ENCODE measurements at regions not wholly inside any gene's neighbourhood (a gene's known extent, or its start where the extent isn't known, plus 50 kb on each side); places are given as distances from the start of the nearest gene placed in this dataset.

DNA sequence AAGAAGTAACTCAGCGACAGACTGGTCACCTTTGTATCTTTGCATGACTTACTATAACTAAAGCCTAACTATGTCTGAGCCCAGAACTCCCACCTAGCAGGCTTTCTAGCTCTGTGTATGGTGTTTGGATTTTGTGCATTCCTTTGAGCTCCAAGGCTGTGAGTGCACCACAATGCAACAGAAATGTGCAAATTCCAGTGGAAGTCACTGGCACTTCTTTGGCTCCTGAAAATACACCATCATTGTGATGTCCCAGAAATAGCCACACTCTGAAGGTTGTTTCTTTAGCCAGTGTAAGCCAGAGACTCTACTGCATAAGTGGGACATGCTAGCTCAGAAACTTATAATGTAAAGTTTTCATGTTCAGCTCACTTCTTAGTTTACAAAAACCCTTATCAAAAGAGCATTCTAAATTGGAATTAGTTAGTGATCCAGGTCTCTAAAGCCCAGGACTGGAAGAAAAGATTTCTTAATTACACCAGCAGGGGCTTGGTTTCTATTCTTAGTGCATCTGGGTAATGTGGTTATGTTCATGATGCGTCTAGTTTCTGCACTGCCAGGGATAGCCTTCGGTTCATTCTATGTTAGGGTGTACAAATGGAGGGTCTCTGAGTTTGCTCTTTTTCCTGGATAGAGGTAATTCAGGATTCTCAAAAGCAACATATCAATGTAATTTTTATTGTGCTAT lies 1239.5 kb upstream of the ZEB2 start:
- no peaks in the 10 kb centered on the region for H4K20me1 ChIP-seq (ENCODE audit: control insufficient read depth, insufficient read depth, low read length, poor library complexity, severe bottlenecking)
- no peak for TF ChIP-seq CTCF (IDR thresholded peaks at IDR 0.05)
- TF ChIP-seq EZH2 (IDR thresholded peaks at IDR 0.05; ENCODE audit: borderline replicate concordance, insufficient read depth, low read depth, low read length, poor library complexity, severe bottlenecking): no peak
- intact Hi-C loops (cut with micrococcal nuclease): no loop called here
- Mint-ChIP-seq H3K4me3 (no peak overlapping the region), H3K9me3 (ENCODE audit: insufficient read depth) (no peaks in the 10 kb centered on the region), H3K27ac (no peak overlapping the region), H3K27me3 (no peaks in the 10 kb centered on the region), H3K4me1 (no peaks in the 10 kb centered on the region)
- H3K4me1 ChIP-seq (ENCODE audit: control insufficient read depth in 2 of 2, insufficient read depth in 2 of 2, low read length in 2 of 2): no peaks in the 10 kb centered on the region
- H3K9me3 ChIP-seq (ENCODE audit: control extremely low read depth in 1 of 3, control insufficient read depth in 2 of 3, insufficient read depth in 1 of 3, low read length in 2 of 3): no peaks in the 10 kb centered on the region
- DNase-seq (no peak), ATAC-seq (ENCODE audit: low read depth) (no peak)
- H3K36me3 ChIP-seq (replicated peaks in 1 of 2; ENCODE audit: control extremely low read depth in 1 of 2, control insufficient read depth in 1 of 2, extremely low read depth in 1 of 2, insufficient read depth in 2 of 2, low read length in 1 of 2): no peaks in the 10 kb centered on the region
- POLR2A ChIA-PET: no interaction called here
- no peak overlapping the region for H3K9ac ChIP-seq (ENCODE audit: low read length)
- no peak overlapping the region for H2AFZ ChIP-seq (ENCODE audit: insufficient read depth, low read depth, low read length, poor library complexity, severe bottlenecking)
- no peak overlapping the region for H3K4me2 ChIP-seq (replicated peaks; ENCODE audit: low read depth, low read length, poor library complexity, severe bottlenecking)
- no peaks in the 10 kb centered on the region for H3K79me2 ChIP-seq (ENCODE audit: control insufficient read depth, insufficient read depth, low read length)
- no CpG with 5 or more reads among the region's 3 CpGs for WGBS (ENCODE audit: insufficient coverage)
- CTCF ChIA-PET: no interaction called here
- no peak overlapping the region for H3K27ac ChIP-seq (ENCODE audit: low read length in 2 of 2)
- H3K4me3 ChIP-seq (ENCODE audit: control extremely low read depth in 1 of 5, extremely low read depth in 1 of 5, insufficient read depth in 1 of 5, low read depth in 2 of 5, low read length in 4 of 5): no peak overlapping the region
- H3K27me3 ChIP-seq (replicated peaks in 1 of 4; ENCODE audit: control extremely low read depth in 1 of 4, control insufficient read depth in 3 of 4, insufficient read depth in 4 of 4, low read length in 3 of 4): no peaks in the 10 kb centered on the region

DNA sequence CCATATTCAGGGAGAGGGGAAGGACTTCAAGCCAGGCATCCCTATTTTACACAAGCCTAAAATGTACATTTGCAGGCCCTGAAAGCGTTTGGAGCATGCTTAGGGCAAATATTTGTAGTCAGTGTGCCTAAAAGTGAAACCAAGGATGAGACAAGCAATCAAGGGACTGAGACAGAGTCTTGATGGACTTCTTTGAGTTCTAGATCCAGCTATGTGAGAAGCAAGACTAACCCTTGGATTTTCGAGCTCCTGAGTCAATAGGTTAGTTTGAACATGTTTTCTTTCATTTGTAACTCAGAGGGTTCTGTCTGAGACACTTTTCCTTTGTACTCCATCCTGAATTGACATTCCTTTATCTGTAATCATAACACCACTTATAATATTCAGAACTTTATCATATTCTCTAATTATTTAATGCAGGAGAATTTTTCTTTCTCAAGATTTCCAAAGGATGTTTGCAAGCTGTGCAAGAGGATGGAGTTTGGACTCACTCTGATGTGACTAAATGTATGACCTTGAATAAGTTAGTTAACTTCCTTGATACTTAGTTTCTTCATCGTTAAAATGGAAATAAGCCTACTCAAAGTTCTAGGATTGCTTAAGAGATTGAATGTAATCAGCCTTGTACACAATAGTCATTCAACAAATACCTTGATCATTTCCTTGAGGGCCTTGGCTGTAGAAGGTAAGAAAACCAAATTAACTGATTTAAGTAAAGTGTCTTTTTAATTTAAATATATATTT lies 1237.8 kb upstream of the ZEB2 start:
- Histone ChIP-seq H3K9ac (ENCODE audit: low read length) (no peak overlapping the region), H3K9me3 (ENCODE audit: control extremely low read depth in 1 of 3, control insufficient read depth in 2 of 3, insufficient read depth in 1 of 3, low read length in 2 of 3) (no peaks in the 10 kb centered on the region), H3K79me2 (ENCODE audit: control insufficient read depth, insufficient read depth, low read length) (no peaks in the 10 kb centered on the region), H3K36me3 (replicated peaks in 1 of 2; ENCODE audit: control extremely low read depth in 1 of 2, control insufficient read depth in 1 of 2, extremely low read depth in 1 of 2, insufficient read depth in 2 of 2, low read length in 1 of 2) (no peaks in the 10 kb centered on the region), H3K4me1 (ENCODE audit: control insufficient read depth in 2 of 2, insufficient read depth in 2 of 2, low read length in 2 of 2) (peaks cover under 1 to 8% of the 10 kb centered on the region in 2 donors), H2AFZ (ENCODE audit: insufficient read depth, low read depth, low read length, poor library complexity, severe bottlenecking) (no peak overlapping the region), H3K4me3 (ENCODE audit: control extremely low read depth in 1 of 5, extremely low read depth in 1 of 5, insufficient read depth in 1 of 5, low read depth in 2 of 5, low read length in 4 of 5) (no peak overlapping the region), H3K27ac (ENCODE audit: low read length in 2 of 2) (no peak overlapping the region), H3K27me3 (replicated peaks in 1 of 4; ENCODE audit: control extremely low read depth in 1 of 4, control insufficient read depth in 3 of 4, insufficient read depth in 4 of 4, low read length in 3 of 4) (no peaks in the 10 kb centered on the region), H4K20me1 (ENCODE audit: control insufficient read depth, insufficient read depth, low read length, poor library complexity, severe bottlenecking) (no peaks in the 10 kb centered on the region), H3K4me2 (replicated peaks; ENCODE audit: low read depth, low read length, poor library complexity, severe bottlenecking) (no peak overlapping the region)
- no peaks in the 10 kb centered on the region for H3K27me3 Mint-ChIP-seq
- H3K27ac Mint-ChIP-seq: no peak overlapping the region
- DNase-seq (no peak), ATAC-seq (ENCODE audit: low read depth) (no peak)
- CTCF ChIA-PET: no interaction called here
- H3K4me3 Mint-ChIP-seq: no peak overlapping the region
- H3K4me1 Mint-ChIP-seq: peaks cover 3% of the 10 kb centered on the region
- H3K9me3 Mint-ChIP-seq (ENCODE audit: insufficient read depth): no peaks in the 10 kb centered on the region
- TF ChIP-seq CTCF (IDR thresholded peaks at IDR 0.05) (no peak), EZH2 (IDR thresholded peaks at IDR 0.05; ENCODE audit: borderline replicate concordance, insufficient read depth, low read depth, low read length, poor library complexity, severe bottlenecking) (no peak)
- POLR2A ChIA-PET: no interaction called here
- WGBS (ENCODE audit: insufficient coverage): no CpG with 5 or more reads among the region's 3 CpGs
- intact Hi-C loops (cut with micrococcal nuclease): no loop called here
